ENCODE measurements at regions not wholly inside any gene's neighbourhood (a gene's known extent, or its start where the extent isn't known, plus 50 kb on each side); places are given as distances from the start of the nearest gene placed in this dataset.

DNA sequence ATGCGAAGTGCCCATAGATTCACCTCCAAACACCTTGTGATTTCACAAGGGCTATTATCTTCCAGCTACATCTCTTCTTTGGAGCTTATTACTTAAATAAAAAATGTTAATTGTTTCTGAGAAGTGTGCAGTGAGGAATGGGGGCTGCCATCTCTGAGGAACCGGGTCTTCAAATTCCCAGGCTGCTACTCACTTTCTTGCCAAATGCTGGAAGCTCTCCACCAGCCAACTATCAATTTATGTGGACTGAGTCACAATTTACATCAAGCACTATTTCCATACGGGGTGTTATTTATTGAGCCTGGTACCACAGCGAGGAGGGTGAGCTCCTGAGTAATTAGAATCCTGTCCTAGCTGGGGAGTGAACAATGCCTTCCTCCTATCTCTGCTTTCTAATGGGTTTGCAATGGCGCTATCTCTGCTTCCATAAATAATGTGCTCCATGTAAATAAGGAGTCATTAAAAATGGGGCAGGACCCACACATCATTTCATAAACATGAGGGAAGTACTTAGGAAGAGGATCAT lies 898.3 kb downstream of the VRK1 start:
- in situ Hi-C loops (cut with HindIII; ENCODE audit: low sequenced_read_pairs) = no loop called here

DNA sequence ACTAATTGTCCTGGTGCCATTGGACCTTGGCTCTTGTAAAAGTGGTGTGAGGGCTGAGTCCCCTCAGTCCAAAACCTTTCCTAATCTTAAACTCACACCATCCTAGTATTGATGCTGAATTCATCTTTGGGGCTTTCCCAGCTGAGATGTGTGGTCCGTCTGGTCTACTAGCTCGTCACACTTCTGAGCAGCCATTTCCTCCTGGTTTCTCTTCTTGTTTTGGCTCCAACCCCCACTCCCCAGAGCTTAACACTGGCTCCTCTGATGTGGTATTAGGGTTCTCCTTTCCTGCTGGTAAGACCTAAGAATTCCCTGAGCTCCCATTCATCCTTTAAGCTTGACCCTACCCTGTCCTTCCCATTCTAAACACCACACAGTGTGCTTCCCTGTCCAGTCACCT lies 900.6 kb downstream of the VRK1 start:
- in situ Hi-C loops (cut with HindIII; ENCODE audit: low sequenced_read_pairs) = no loop called here

DNA sequence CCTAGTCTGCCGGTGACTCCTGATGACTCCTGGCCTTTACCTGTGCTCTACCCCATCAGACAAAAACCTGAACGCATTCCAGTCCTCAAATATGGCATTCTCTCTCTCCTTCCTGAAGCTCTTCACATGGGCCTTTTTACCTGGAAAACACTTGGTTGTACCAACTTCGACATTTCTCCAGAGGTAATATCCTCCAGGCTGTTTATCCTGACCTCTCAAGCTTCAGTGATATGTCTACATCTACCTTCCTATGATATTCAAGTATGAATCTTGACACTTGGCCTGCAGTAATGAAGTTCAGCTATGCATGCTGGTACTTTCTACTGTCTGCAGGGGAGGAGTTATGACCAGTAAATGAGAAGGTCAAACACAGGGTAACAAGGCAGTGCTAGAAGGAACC lies 901.8 kb downstream of the VRK1 start:
- in situ Hi-C loops (cut with HindIII; ENCODE audit: low sequenced_read_pairs) = no loop called here

- in situ Hi-C loops (cut with HindIII; ENCODE audit: low sequenced_read_pairs) = no loop called here
Measured at GRCh38 chr14:97703006-97703760, 906.0 kb downstream of the VRK1 start.

- in situ Hi-C loops (cut with HindIII; ENCODE audit: low sequenced_read_pairs) = no loop called here
Measured at GRCh38 chr14:97704316-97704885, 907.2 kb downstream of the VRK1 start.

DNA sequence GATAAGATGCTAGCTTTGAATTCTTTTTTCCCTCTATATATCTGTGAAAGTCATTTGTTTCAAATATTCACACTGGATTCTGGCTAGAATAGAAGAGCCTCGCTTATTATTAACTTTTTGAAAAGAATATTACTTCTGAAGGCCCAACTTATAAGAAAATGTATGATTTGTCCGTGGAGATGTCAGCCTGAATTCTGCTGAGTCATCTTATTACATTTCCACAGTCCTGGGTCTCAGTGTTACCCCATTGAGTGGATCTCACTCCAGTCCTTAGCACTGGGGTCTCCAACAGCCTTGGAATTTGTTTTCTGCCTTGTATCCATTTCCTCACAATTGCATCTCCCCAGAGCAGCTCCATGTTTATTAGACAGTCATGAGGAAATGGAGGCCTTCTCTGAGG lies 907.9 kb downstream of the VRK1 start:
- in situ Hi-C loops (cut with HindIII; ENCODE audit: low sequenced_read_pairs) = no loop called here

- in situ Hi-C loops (cut with HindIII; ENCODE audit: low sequenced_read_pairs) = no loop called here
Measured at GRCh38 chr14:97705976-97706375, 908.8 kb downstream of the VRK1 start.

GRCh38 chr14:97706819-97707218 lies 909.6 kb downstream of the VRK1 start:
- in situ Hi-C loops (cut with HindIII; ENCODE audit: low sequenced_read_pairs) = no loop called here

GRCh38 chr14:97707603-97708002 lies 910.4 kb downstream of the VRK1 start:
- in situ Hi-C loops (cut with HindIII; ENCODE audit: low sequenced_read_pairs) = no loop called here

- in situ Hi-C loops (cut with HindIII; ENCODE audit: low sequenced_read_pairs) = no loop called here
Measured at GRCh38 chr14:97709552-97709951, 912.4 kb downstream of the VRK1 start.

DNA sequence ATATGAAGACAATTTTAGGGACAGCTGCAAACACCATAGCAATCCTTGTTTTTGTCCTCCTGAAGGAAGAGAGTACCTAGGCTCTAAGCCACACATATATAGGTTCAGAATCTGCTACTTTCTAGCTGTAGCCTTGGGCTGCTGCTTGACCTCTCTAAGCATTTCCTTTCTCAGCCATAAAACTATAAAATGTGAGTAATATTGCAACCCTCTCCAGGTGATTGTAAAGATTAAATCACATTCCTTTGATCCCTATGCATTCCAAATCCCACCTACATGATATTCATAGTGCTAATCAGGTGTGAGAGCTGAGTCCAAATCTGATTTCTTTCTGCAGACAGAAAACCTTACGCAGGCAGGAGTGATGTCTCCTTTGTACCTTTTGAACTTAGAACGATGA lies 913.5 kb downstream of the VRK1 start:
- in situ Hi-C loops (cut with HindIII; ENCODE audit: low sequenced_read_pairs) = no loop called here

- in situ Hi-C loops (cut with HindIII; ENCODE audit: low sequenced_read_pairs) = no loop called here
Measured at GRCh38 chr14:97712471-97712870, 915.3 kb downstream of the VRK1 start.

GRCh38 chr14:97713023-97713422 lies 915.8 kb downstream of the VRK1 start:
- in situ Hi-C loops (cut with HindIII; ENCODE audit: low sequenced_read_pairs) = no loop called here

DNA sequence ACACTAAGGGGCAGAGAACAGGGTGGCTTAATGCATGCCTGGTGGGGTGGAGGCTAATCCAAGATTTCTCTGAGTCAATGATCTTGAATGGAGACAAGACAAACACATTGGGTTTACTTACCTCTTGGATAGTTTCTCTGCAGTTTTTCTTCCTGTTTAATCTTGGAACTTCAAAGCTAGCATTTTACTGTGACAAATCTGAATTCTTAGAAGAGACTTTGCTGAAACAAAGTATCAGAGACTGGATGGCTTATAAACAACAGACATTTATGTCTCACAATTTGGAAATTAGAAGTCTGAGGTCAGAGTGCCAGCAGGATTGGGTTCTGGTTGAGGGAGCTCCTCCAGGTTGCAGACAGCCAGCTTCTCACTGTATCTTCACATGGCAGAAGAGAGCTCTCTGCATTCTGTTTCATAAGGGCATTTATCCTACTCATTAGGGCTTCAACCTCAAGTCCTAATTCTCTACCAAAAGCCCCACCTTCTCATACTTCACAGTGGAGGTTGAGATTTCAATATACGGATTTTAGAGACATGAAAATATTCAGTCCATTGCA lies 921.8 kb downstream of the VRK1 start:
- in situ Hi-C loops (cut with HindIII; ENCODE audit: low sequenced_read_pairs) = no loop called here

DNA sequence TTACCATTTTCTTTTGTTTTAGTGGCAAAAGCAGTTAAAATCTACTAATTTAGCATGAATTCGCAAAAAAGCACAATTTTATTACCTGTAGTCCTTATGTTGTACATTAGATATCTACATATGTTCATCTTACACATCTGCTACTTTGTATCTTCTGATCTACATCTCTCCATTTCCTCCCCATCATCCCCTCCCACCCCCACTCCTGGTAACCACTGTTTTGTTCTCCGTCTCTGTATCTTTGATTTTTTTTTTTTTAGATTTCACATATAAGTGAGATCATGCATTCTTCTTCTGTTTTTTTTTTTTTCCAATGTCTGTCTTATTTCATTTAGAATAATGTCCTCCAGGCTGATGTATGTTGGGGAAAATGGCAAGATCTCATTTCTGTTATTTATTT lies 922.7 kb downstream of the VRK1 start:
- in situ Hi-C loops (cut with HindIII; ENCODE audit: low sequenced_read_pairs) = no loop called here

- in situ Hi-C loops (cut with HindIII; ENCODE audit: low sequenced_read_pairs) = no loop called here
Measured at GRCh38 chr14:97723351-97723750, 926.2 kb downstream of the VRK1 start.

DNA sequence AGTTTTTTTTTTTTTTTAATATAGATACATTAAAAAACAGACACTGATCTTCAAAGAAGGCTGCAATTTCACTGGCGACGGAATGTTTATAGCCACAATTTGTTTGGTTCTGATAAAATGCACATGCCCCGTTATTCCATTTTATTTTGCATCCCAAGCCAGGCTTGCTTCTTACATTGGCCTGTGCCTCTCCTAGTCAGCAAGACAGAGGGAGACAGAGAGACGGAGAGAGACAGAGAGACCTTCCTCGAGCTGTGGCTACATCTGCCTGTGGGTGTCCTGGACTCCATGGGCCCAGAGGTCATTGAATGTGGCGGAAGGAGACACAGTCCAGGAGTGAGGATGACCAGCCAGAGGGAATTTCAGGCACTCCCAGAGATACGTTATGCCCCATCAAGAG lies 926.6 kb downstream of the VRK1 start:
- in situ Hi-C loops (cut with HindIII; ENCODE audit: low sequenced_read_pairs) = no loop called here

DNA sequence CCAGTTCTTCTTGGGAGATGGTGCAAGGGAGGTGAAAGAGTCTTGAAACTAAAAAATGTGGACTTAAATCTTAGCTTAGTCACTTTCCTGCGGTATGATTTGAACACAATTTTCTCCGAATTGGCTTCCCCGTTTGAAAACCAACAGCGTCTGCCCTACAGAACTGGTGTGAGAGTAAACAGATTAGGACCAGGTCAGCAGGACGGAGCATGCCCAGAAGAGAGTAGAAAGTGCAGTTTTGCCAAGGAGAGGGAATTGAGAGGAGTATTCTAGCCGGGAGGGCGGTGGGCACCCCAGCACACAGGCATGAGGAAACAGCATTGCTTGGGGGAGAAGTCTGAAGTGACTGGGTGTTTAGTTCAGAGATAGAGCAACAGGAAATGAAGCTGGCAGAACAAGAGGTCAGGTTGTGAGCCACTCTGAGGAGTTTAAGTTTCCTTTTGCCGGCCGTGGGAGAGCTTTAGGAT lies 927.1 kb downstream of the VRK1 start:
- in situ Hi-C loops (cut with HindIII; ENCODE audit: low sequenced_read_pairs) = no loop called here

- in situ Hi-C loops (cut with HindIII; ENCODE audit: low sequenced_read_pairs) = no loop called here
Measured at GRCh38 chr14:97726676-97727075, 929.5 kb downstream of the VRK1 start.

GRCh38 chr14:97730706-97731105 lies 933.5 kb downstream of the VRK1 start:
- in situ Hi-C loops (cut with HindIII; ENCODE audit: low sequenced_read_pairs) = no loop called here

GRCh38 chr14:97731800-97732199 lies 934.6 kb downstream of the VRK1 start:
- in situ Hi-C loops (cut with HindIII; ENCODE audit: low sequenced_read_pairs) = no loop called here

- in situ Hi-C loops (cut with HindIII; ENCODE audit: low sequenced_read_pairs) = no loop called here
Measured at GRCh38 chr14:97747316-97747715, 950.1 kb downstream of the VRK1 start.
